IPS DF 4.7 (cell line): ENCODE measurements at regions not wholly inside any gene's neighbourhood (a gene's known extent, or its start where the extent isn't known, plus 50 kb on each side); places are given as distances from the start of the nearest gene placed in this dataset.
A peak's percentile ranks its signal among the peaks of the same experiment; 100 is the strongest.

ENCODE experiments used
- DNase-seq: peaks from one replicate; pipeline ENCODE4 v3.0.0-alpha.2; 2013; ENCODE audit warnings: low spot score; ENCODE audit errors: extremely low read depth

- DNase-seq, result no peak
Measured at GRCh38 chr12:108462686-108463085, 52.4 kb upstream of the FICD start.

DNA sequence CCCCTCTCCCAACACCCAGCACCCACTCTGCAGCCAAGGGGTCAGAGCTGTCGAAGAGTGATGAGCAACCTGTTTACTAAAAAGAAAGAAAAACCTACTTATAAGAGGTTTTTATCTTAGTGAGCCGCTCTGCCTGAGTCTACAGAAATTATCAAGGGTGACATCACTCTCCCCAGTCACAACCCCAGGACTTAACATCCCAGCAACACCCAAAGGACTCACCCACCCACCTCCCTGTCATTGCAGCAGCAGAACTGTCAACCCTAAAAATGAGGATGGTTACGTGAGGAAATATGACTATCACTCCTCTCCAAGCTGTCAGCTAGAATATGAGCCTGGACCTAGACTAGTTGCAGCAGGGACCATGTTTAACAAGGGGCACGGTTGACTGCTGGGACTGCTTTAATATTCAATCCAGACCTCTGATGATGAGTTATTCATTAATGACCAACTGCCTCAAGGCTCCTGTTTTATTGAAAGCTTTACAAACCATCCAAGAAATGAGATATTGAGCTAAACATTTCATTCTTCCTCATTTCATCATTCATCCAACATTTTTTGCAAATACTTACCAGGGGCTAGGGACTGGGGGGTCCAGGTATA lies 53.9 kb upstream of the FICD start:
- DNase-seq, result no peak

DNA sequence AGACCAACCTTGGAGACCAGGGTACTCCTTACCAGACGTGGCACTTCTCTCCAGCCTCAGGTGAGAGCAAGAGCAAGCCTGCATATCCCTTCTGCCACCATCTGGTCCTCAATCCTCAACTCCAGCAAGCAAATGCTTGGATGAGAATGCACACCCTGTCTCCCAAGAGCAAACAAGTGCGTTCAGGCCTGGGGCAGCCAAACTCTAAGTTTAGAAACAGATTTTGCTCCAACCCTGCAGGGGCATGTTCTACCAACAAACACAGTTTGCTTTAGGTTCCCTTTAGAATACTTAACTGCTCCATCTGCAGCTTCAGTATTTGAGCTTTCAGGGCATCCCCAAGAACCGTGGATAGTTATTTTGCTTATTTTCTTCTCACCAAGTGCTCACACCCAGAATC lies 55.9 kb upstream of the FICD start:
- DNase-seq, result no peak

GRCh38 chr12:108457734-108458361 lies 57.2 kb upstream of the FICD start:
- no peak for DNase-seq

DNA sequence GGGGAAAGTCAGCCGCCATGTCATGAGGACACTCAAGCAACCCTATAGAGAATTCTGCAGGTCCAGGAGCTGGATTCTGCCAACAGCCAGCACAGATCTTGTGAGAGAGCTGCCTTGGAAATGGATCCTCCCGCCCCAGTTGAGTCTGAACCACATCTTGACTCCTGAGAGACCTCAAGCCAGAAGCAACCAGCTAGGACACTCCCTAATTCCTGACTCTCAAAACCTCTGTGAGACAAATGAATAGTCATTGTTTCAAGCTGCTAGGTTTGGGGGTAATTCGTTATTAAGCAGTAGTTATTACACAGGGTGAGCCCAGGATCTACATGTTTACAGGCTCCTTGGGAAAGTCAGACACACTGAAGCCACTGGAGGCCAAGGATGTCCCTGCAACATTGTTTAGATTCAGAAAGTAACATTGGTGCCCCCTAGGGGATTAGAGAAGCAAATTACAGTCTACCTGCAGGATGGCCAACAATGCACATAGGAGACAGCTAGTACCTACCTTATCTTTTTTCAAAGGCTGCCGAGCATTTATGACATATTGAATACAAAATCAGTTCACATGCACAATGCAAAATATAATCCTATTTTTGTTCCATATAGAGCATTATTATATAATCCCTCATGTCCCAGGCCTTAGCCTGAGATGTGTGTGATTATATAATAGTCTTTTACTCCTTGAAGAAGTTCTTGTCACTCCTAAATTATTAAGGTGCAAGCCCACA lies 57.9 kb upstream of the FICD start:
- peak; percentile 69 for DNase-seq

- no peak for DNase-seq
Measured at GRCh38 chr12:108455706-108456105, 59.4 kb upstream of the FICD start.

DNA sequence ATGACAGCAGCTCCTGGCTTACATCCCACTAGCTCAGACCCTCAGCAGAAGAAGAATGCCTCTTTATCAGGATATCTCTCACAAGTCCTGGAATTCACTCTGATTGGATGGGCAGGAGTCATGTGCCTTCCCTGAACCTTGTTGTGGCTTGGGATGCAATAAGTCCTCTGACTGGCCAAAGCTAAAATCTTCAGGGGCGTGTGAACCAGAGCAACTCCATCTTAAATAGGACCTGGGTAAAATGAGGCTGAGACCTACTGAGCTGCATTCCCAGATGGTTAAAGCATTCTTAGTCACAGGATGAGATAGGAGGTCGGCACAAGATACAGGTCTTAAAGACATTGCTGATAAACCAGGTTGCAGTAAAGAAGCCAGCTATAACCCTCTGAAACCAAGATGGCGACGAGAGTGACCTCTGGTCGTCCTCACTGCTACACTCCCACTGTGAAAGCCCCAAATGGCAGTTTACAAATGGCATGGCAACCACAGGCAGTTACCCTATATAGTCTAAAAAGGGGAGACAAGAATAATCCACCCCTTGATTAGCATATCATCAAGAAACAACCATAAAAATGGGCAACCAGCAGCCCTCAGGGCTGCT lies 60.4 kb upstream of the FICD start:
- DNase-seq, result no peak

- DNase-seq, result no peak
Measured at GRCh38 chr12:108449478-108449877, 65.6 kb upstream of the FICD start.

- no peak for DNase-seq
Measured at GRCh38 chr12:108448246-108448645, 66.8 kb upstream of the FICD start.

GRCh38 chr12:108447168-108447832 lies 67.8 kb upstream of the FICD start:
- DNase-seq, result no peak

GRCh38 chr12:108446766-108447165 lies 68.3 kb upstream of the FICD start:
- DNase-seq, result no peak

DNA sequence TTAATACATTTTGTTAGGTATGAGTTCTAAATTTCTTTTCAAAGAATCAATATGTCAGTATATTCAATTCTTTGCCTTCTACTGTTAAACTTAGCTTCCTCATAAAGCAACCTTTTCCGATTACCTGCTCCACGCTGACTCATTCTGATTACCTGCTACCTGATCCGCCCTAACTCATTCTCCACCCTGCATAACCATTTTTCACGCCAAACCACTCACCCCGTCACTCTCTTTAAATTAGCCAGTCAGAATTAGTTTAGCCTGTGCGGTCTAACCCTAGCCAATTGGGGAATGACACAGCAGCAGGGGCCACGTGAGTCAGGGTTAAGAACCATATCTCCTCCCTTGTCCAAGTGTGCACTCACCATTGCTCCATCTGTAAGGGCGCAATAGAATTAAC lies 72.2 kb upstream of the FICD start:
- no peak for DNase-seq

GRCh38 chr12:108442067-108442466 lies 73.0 kb upstream of the FICD start:
- peak; percentile 96 for DNase-seq

- no peak for DNase-seq
Measured at GRCh38 chr12:108441549-108441948, 73.5 kb upstream of the FICD start.

DNA sequence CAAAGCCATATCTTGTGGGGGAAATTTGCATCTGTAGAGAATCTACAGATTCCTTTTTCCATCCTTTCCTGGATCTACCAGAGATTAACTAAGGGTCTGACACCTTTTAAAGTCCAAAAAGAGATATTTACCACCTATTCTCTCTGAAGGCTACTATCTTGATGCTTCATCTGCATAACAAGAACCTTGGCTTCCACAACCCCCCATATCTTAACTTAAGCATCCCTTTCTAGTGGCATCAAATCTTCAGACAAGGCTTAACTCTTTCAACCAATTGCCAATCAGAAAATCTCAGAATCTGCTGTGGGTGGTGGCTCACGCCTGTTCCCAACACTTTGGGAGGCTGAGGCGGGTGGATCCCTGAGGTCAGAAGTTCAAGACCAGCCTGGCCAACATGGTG lies 74.3 kb upstream of the FICD start:
- no peak for DNase-seq

DNA sequence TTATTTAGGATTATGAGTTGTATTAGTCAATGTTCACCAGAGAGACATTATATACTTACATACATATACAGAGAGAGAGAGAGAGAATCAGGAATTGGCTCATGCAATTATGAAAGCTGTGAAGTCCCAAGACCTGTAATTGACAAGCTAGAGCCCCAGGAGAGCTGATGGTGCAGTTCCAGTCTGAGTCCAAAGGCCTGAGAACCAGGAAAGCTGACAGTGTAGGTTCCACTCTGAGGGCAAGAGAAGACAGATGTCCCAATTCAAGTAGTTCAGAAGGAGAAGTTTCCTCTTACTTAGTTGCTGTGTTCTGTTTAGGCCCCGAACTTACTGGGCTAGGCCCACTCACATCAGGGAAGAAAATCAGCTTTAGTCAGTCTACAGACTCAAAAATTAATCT lies 76.4 kb upstream of the FICD start:
- no peak for DNase-seq

DNA sequence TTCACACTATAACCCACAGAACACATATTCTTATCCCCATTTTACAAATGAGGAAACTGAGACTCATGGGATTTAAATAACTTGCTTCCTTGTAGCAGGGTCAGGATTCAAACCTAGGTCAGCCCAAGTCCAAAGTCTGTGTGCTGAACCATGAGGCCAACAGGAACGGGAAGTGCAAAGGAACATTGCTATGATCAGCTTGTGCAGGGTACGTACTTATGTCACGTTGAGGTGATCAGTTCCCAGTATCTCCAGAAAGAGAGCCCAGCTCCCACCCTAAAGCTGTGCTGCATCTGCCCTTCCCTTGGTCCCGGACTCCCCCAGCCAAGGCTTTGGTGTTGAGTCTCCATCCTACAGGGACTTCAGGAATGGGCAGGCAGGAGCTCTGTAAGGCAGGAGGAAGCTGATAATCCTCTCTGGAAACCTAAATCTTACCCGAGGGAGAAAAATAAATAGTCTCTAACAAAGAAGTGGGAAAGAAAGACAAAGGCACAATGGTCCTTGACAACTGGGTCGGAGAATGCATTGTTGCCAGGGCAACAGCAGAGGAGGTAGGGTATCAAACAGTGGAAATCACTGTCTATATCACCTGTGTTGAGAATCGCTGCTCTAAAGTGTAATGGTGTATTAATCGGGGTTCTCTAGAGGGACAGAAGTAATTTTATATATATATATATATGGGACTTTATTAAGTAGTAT lies 82.5 kb upstream of the FICD start:
- no peak for DNase-seq

- no peak for DNase-seq
Measured at GRCh38 chr12:108430926-108431325, 84.2 kb upstream of the FICD start.

DNA sequence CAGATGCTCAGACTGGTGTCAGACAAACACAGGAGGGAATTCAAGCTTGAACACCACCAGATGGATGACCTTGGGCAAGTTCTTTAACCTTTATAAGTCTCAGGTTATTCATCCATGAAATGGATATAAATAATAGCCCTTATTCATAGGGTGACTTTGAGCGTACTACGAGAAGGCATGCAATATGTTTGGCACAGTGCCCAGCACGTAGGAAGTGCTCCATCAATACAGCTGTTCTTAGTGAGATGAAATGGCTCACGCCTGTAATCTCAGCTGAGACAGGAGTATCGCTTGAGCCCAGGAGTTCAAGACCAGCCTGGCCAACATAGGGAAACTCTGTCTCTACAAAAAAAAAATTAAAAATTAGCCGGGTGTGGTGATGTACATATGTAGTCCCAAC lies 84.8 kb upstream of the FICD start:
- no peak for DNase-seq

DNA sequence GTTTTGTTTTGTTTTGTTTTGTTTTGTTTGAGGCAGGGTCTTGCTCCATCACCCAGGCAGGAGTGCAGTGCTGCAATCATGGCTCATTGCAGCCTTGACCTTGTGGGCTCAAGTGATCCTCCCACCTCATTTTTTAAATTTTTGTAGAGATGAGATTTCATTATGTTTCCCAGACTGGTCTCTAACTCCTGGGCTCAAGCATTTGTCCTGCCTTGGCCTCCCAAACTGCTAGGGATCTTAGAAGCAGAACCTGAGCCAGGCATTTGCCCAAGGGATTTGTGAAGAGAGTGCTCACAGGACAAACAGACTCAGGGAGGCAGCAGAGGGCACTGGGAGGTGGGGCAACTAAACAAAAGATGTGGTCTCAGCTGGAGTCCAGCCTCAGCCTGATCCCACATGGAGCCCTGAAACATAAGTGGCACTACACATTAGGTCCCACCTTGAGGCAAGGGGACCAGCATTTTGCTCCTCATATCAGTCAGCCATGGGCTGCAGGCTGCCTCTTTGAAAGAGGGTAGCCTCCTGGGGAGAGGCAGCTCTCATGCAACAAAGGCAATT lies 86.2 kb upstream of the CMKLR1 start:
- DNase-seq, result no peak

- DNase-seq, result no peak
Measured at GRCh38 chr12:108424816-108425215, 85.7 kb upstream of the CMKLR1 start.
